Activated CD8-positive, alpha-beta memory T cell treated with anti-CD3 and anti-CD28 coated beads, Interleukin-2, amount 50 U/mL, for 1 hour (primary cell): ENCODE measurements at regions not wholly inside any gene's neighbourhood (a gene's known extent, or its start where the extent isn't known, plus 50 kb on each side); places are given as distances from the start of the nearest gene placed in this dataset.

ENCODE experiments used
- DNase-seq: peaks from one replicate; pipeline ENCODE4 v3.0.0-alpha.2; 2020; ENCODE audit errors: extremely low read depth

- no peak for DNase-seq
Measured at GRCh38 chr21:28826569-28826968, 166.1 kb downstream of the LTN1 start.

- DNase-seq: no peak
Measured at GRCh38 chr21:28826021-28826420, 166.7 kb downstream of the LTN1 start.

GRCh38 chr21:28823429-28823828 is 169.2 kb downstream of the LTN1 start:
- DNase-seq: no peak

GRCh38 chr21:28822486-28823335 is 170.0 kb downstream of the LTN1 start:
- no peak for DNase-seq

GRCh38 chr21:28822123-28822399 is 170.6 kb downstream of the LTN1 start:
- DNase-seq: no peak

GRCh38 chr21:28821276-28822122 is 171.2 kb downstream of the LTN1 start:
- DNase-seq: no peak

- DNase-seq: no peak
Measured at GRCh38 chr21:28818663-28819278, 173.9 kb downstream of the LTN1 start.

- DNase-seq: no peak
Measured at GRCh38 chr21:28817871-28818270, 174.8 kb downstream of the LTN1 start.

GRCh38 chr21:28811860-28812259 is 180.8 kb downstream of the LTN1 start:
- DNase-seq: no peak

GRCh38 chr21:28810826-28811524 is 181.7 kb downstream of the LTN1 start:
- no peak for DNase-seq

- no peak for DNase-seq
Measured at GRCh38 chr21:28805885-28806284, 186.8 kb downstream of the LTN1 start.

GRCh38 chr21:28804089-28804670 is 188.5 kb downstream of the LTN1 start:
- DNase-seq: no peak

- DNase-seq: no peak
Measured at GRCh38 chr21:28801906-28802305, 190.8 kb downstream of the LTN1 start.

- no peak for DNase-seq
Measured at GRCh38 chr21:28799926-28800325, 192.8 kb downstream of the LTN1 start.

GRCh38 chr21:28798798-28799197 is 193.9 kb downstream of the LTN1 start:
- DNase-seq: no peak

- no peak for DNase-seq
Measured at GRCh38 chr21:28795251-28795650, 197.4 kb downstream of the LTN1 start.

GRCh38 chr21:28794371-28794851 is 198.3 kb downstream of the LTN1 start:
- no peak for DNase-seq

GRCh38 chr21:28793043-28793442 is 199.6 kb downstream of the LTN1 start:
- DNase-seq: no peak

GRCh38 chr21:28791595-28792282 is 200.9 kb downstream of the LTN1 start:
- no peak for DNase-seq

- no peak for DNase-seq
Measured at GRCh38 chr21:28790335-28790734, 202.3 kb downstream of the LTN1 start.

GRCh38 chr21:28789523-28789922 is 203.2 kb downstream of the LTN1 start:
- no peak for DNase-seq
